Breast epithelium (tissue), 3 donors: ENCODE measurements at regions not wholly inside any gene's neighbourhood (a gene's known extent, or its start where the extent isn't known, plus 50 kb on each side); places are given as distances from the start of the nearest gene placed in this dataset.

Experiments used
- POLR2A ChIP-seq: fragments of 450-650 bp; IDR thresholded peaks from one replicate; pipeline ENCODE4 v1.6.1; 2016; ENCODE audit warnings: antibody characterized with exemption, mild to moderate bottlenecking, moderate library complexity
- TF ChIP-seq, protein P1 (sequence below), 3 donors: fragments of 450-650 bp; IDR thresholded peaks; one replicate each; pipeline ENCODE4 v1.5.1; 2016 to 2017; ENCODE audit warnings: antibody characterized with exemption in 3 of 3, mild to moderate bottlenecking in 3 of 3, moderate library complexity in 3 of 3

DNA sequence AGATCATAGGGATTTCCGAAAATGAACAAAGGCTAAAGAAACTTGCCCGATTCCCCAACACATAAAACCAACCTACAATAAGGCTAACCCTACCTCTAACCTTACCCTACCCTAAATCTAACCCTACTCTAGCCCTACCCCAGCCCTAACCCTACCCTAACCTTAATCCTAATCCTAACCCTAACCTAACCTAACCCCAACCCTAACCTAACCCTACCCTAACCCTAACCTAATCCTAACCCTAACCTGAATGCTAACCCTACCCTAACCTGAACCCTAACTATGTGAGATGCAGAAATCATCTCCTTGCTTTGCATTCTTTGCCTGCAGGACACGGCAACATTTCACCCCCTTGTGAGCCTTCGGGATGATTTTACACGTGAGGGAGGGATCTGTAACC, 67.6 kb upstream of the SOX1 start:
- no peak for TF ChIP-seq POLR2A
- TF ChIP-seq, protein P1, sequence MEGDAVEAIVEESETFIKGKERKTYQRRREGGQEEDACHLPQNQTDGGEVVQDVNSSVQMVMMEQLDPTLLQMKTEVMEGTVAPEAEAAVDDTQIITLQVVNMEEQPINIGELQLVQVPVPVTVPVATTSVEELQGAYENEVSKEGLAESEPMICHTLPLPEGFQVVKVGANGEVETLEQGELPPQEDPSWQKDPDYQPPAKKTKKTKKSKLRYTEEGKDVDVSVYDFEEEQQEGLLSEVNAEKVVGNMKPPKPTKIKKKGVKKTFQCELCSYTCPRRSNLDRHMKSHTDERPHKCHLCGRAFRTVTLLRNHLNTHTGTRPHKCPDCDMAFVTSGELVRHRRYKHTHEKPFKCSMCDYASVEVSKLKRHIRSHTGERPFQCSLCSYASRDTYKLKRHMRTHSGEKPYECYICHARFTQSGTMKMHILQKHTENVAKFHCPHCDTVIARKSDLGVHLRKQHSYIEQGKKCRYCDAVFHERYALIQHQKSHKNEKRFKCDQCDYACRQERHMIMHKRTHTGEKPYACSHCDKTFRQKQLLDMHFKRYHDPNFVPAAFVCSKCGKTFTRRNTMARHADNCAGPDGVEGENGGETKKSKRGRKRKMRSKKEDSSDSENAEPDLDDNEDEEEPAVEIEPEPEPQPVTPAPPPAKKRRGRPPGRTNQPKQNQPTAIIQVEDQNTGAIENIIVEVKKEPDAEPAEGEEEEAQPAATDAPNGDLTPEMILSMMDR (IDR thresholded peaks at IDR 0.05): no peak
